Testis (tissue), 2 donors: ENCODE measurements at regions not wholly inside any gene's neighbourhood (a gene's known extent, or its start where the extent isn't known, plus 50 kb on each side); places are given as distances from the start of the nearest gene placed in this dataset.

Experiments used
- DNase-seq: peaks from one replicate; pipeline ENCODE4 v3.0.0-alpha.2; 2019
- H3K27ac ChIP-seq, 2 donors: fragments of 200-600 bp; sonication (generic); one replicate each; pipeline ENCODE4 v1.5.1; 2019
- H3K27me3 ChIP-seq: fragments of 200-600 bp; sonication (generic); one replicate; pipeline ENCODE4 v1.5.1; 2019
- H3K36me3 ChIP-seq: fragments of 200-600 bp; sonication (generic); one replicate; pipeline ENCODE4 v1.5.1; 2017; ENCODE audit warnings: low read depth; ENCODE audit errors: missing control alignments
- H3K4me1 ChIP-seq: fragments of 200-600 bp; sonication (generic); one replicate; pipeline ENCODE4 v1.5.1; 2019
- H3K4me3 ChIP-seq, 2 donors: fragments of 200-600 bp; sonication (generic); one replicate each; pipeline ENCODE4 v1.5.1; 2017 to 2019
- H3K9me3 ChIP-seq: fragments of 200-600 bp; sonication (generic); one replicate; pipeline ENCODE4 v1.5.1; 2017
- CTCF ChIP-seq, 3 experiments: fragments of 450-650 bp in 2 of 3; fragments of 200-600 bp in 1 of 3; sonication (generic) in 1 of 3; IDR thresholded peaks; one replicate each; pipeline ENCODE4 v1.5.1; 2016 to 2019; ENCODE audit warnings: antibody characterized with exemption in 3 of 3, mild to moderate bottlenecking in 2 of 3, moderate library complexity in 1 of 3
- POLR2A ChIP-seq: fragments of 450-650 bp; IDR thresholded peaks from one replicate; pipeline ENCODE4 v1.6.1; 2017; ENCODE audit warnings: antibody characterized with exemption, mild to moderate bottlenecking, moderate library complexity
- intact Hi-C: fragments of 100-400 bp; cut with DNase I; formaldehyde crosslinking; loops from one replicate; pipeline ENCODE4 v1.15.1; 2023; ENCODE audit warnings: low total_unique reads

GRCh38 chr15:79381593-79381992 is 50.5 kb upstream of the MINAR1 start:
- Histone ChIP-seq H3K9me3 (no peaks in the 10 kb centered on the region), H3K4me3 (no peak overlapping the region), H3K27me3 (no peaks in the 10 kb centered on the region), H3K4me1 (peaks cover 3% of the 10 kb centered on the region), H3K27ac (no peak overlapping the region), H3K36me3 (no peaks in the 10 kb centered on the region)
- no peak for DNase-seq
- intact Hi-C loops = no loop called here
- TF ChIP-seq POLR2A (no peak), CTCF (IDR thresholded peaks at IDR 0.05) (no peak)
